ENCODE measurements at regions not wholly inside any gene's neighbourhood (a gene's known extent, or its start where the extent isn't known, plus 50 kb on each side); places are given as distances from the start of the nearest gene placed in this dataset.

DNA sequence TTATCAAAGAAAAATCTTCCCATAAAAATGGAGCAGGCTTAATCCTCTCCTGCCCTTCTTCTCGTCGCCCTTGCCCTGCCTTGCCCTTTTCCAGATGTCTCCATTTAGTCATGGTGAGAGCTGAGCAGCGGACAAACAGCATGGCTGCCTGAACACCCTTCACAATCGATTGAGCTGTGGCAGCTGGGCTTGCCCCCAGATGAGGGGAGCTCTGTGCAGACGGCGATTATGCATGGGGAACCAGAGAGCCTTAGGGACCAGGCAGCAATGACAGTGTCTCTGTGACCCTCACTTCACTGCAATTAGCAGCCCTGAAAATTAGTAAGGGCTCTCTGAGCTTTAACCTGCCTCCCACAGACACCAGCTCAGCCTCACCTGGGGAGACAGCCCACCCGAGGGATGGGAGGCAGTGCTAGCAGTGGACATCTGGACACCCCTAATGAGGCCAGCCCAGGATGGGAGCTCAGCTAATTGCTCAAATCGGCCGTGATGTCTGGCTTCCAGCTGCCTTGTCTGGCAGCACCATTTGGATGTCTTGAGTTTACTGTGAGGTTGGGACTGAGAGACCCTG is 365.7 kb downstream of the TNS1 start:
- TF ChIP-seq, protein P1, sequence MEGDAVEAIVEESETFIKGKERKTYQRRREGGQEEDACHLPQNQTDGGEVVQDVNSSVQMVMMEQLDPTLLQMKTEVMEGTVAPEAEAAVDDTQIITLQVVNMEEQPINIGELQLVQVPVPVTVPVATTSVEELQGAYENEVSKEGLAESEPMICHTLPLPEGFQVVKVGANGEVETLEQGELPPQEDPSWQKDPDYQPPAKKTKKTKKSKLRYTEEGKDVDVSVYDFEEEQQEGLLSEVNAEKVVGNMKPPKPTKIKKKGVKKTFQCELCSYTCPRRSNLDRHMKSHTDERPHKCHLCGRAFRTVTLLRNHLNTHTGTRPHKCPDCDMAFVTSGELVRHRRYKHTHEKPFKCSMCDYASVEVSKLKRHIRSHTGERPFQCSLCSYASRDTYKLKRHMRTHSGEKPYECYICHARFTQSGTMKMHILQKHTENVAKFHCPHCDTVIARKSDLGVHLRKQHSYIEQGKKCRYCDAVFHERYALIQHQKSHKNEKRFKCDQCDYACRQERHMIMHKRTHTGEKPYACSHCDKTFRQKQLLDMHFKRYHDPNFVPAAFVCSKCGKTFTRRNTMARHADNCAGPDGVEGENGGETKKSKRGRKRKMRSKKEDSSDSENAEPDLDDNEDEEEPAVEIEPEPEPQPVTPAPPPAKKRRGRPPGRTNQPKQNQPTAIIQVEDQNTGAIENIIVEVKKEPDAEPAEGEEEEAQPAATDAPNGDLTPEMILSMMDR (conservative IDR thresholded peaks at IDR 0.05; ENCODE audit: low read length): no peak
- TF ChIP-seq EZH2phosphoT487 (IDR thresholded peaks at IDR 0.05; ENCODE audit: borderline replicate concordance, low read depth, low read length): no peak
